Inferior parietal cortex (tissue), 1 donor: ENCODE measurements at regions not wholly inside any gene's neighbourhood (a gene's known extent, or its start where the extent isn't known, plus 50 kb on each side); places are given as distances from the start of the nearest gene placed in this dataset.
"Not testable (repeated sequence)": the region's sequence is repeated elsewhere in the genome, so short reads cannot be mapped to it uniquely, and the experiment has no call there.

ENCODE experiments used
- DNase-seq: peaks from one replicate; pipeline ENCODE4 v3.0.0-alpha.2; 2016; ENCODE audit errors: extremely low spot score

DNA sequence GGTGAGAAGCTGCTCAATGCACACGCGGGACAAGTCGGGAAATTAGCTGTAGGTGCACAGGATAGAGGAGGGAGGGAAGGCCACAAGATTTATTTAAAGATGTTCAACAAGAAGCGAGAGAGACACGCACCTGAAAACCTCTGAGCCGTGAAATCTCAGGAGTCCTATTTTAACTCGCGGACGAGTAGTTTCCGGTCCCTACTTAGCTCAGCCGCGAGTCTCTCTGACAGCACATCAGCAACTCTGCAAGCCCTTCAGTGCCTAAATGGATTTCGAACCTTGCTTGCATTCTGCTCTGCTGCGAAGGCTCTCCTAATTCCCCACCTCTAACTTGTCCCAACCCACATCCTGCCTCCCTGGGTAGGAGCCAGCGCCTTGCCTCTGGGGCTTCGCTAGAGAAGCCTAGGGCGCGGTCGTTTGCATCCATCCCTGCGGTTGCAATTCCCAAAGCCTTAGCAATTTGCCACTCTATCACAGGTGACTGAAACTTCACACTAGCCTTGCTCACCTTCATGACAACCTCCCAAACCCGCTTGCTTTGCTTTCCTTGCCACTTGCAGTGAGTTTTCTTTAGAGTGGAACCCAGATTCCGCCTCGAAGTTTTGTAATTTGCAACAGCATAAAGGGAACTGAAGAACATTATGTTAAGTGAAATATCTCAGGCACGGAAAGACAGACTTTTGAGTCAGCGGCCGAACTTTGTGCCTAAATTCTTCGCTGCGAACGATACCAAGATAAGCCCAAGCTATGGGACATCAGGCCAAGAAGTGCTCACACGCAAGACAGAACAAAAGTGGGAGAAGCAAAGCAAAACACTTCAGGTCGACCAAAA, 202.8 kb downstream of the KDM5D start:
- no peak for DNase-seq

DNA sequence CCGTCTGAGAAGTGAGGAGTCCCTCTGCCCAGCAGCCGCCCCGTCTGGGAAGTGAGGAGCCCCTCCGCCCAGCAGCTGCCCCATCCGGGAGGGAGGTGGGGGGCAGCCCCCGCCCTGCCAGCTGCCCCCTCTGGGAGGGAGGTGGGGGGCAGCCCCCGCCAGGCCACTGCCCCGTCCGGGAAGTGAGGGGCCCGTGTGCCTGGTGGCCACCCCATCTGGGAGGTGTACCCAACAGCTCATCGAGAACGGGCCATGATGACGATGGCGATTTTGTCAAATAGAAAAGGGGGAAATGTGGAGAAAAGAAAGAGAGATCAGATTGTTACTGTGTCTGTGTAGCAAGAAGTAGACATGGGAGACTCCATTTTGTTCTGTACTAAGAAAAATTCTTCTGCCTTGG, 208.8 kb downstream of the KDM5D start:
- not testable (repeated sequence) for DNase-seq

DNA sequence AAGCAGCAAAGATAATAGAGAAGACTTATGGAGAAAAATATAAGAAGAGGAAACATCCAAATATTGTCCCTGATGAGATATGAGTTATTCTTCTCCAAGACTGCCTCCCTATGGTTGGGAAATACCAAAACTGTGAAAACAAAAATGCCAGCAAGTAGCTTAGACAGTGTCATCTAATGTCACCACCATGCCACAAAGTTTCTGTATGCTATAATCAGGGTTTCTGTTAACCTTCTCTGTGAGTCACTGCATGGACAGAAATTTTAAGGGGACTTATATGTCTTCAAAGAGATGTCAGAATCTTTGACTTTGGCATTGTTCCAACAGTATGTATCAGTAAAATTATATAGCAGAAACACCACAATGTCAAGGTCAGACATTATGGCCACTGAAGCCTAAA, 222.6 kb downstream of the KDM5D start:
- DNase-seq: no peak

DNA sequence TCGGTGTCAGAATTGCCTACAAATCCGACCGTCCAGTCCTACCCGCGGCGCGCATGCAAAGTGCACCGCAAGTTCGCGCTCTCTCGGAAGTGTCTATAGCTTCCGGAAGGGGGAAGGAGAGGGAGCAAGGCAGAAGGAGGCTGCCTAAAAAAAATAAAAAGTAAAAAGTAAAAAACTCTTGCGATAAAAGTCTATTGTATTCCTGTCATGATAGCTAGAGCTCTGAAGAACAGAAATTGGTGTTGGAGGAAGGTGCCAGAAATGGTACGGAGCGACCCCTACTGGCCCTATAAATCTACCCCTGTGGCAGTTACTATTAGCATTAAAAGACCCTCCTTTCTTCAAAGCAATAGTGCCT, 241.5 kb downstream of the KDM5D start:
- no peak for DNase-seq

DNA sequence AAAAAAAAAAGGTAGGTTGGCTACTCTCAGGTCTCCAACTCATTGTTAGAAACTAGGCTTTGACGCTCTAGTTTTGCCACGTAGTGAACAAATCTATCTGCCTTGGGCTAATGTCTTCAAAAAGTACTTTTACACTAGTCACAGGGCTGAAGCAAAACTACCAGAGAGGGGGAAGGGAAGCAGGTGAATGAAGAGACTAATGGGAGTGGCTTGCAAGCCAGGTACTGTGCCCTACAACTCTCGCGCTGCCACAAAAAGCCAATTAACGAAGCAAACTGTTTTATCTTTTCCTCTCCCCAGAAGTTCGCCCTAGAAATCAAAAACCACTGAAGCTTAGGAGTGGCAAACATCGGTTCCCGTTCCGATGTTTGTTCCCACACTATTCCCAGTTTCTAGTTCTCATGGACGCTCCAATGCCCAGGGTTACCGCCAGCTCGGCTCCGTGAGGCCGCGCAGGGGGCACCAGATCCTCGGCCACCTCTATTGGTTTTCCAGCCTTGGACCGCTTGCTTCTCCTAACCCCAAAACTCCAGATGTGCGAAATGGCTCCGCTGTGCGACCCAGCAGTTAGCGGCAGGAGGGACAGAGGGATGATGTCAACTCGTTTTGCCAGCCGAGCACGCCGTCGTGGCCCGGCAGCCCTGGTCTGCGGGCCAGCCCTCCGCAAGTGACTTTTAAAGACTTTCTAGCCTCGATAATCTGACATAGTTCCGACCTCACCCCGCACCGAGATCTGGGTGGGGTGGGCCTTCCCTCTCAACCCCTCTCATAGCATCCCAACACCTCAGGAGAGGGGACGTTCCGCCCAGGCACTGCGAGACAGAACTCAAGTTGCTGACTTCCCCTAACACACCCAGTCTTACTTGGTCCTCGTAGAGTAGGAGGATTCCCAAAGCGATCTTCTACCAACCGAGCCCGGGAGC, 242.1 kb downstream of the KDM5D start:
- DNase-seq: no peak

DNA sequence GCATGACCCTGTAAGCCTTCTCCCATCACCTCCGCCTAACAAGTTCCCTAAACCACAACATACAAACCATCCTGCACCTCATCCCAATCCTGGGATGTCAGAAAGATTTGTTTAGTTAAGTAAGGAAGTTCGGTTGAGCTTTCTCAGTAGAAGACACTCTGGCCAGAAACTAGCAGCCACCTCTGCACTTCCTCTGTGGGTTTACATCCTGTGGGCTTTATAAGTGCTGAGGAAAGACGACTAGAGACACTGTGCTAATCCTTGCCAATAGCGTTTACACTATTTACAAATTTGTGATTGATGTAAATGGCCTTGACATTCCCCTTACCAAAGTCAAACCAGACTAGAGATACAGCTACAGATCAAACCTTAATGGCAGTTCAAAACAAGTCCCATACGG, 246.0 kb downstream of the KDM5D start:
- DNase-seq: no peak

DNA sequence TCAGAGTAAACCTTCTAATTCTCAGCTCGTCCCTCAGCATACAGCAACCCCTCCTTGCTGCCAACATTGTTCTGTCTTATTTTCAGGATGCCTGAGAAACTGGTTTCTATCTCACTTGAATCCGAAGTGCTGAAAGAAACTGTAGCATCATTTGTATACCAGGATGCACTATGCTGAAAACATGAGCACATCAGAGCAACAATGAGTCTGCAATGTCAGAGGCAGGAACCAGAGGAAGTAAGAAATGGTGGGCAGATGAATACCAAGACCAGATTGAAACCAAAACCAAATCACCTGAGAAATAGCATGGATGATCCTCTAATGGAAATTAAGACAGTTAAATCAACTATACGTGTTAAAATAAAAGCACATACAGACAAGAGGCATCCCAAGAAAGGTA, 257.0 kb downstream of the KDM5D start:
- no peak for DNase-seq

DNA sequence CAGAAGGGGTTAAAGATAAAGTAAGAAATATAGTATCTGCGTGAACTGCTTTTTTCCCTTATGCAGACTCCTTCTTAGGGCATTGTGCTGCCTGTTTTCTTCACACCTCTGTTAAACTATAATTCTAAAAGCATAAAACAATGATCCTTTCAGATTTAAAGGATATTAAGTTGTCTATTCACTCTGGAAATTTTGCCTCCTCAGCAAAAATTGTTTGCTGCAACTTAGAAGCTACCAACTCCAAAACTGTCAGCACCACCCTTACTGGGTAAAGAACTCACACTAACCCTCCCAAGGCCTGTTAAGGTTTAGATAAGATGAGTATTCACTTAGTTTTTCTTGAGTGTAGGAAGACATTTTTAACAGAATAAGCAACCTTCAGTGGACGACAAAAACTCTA, 259.5 kb downstream of the KDM5D start:
- DNase-seq: no peak

DNA sequence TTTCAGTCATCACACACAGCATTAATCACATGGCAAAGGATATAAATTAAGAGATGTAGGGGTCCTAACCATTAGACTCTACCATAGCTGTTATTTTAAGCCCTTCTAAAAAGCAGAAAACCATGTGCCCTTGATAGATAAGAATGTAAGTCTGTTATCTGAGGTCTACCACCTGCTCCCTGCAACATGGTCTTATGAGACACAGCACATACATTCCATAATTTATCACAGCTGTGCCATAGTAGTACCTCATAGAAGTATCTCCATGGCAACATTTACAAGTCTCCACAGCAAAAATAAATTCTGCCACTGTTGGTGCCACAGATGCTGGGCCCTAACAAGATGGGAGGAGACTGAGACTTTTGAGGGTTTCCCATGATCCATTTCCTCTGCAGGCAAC, 265.4 kb downstream of the KDM5D start:
- DNase-seq: no peak

DNA sequence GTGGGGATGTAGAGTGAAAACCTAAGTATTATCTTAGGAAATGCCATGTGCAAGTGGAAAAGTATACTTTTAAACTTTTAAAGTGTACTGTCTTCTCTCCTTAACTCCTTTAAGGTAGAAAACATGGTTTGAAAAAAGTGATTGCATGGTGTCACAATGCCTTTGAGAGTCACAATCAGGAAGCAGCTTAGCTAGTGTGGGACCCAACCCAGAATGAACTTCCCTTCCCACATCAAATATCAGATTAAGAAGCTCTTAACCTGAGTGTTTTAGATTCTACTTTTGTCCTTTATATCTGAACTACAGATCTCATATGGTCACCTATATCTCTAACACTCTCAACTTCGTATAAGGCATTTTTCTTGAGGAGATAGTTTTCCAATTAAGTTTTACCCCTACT, 266.6 kb downstream of the KDM5D start:
- DNase-seq: no peak

DNA sequence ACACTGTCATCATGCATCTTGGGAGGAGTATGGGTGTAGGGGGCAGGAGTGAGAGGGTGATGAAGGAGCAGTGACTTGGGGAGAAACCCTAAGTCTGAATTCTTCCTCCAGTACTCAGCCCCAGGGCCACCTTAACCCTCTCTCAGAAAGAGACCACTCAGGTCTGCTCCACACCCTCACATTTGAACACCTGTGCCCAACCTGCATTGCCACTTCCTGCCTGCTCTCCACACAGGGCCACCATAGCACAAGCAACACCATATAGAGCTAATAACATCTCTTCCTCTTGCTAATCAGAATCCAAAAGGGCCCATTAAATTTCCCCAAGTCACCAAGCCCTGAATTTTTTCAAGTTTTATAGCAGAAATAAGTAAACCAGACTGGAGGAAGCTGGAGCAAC, 278.7 kb downstream of the KDM5D start:
- no peak for DNase-seq

DNA sequence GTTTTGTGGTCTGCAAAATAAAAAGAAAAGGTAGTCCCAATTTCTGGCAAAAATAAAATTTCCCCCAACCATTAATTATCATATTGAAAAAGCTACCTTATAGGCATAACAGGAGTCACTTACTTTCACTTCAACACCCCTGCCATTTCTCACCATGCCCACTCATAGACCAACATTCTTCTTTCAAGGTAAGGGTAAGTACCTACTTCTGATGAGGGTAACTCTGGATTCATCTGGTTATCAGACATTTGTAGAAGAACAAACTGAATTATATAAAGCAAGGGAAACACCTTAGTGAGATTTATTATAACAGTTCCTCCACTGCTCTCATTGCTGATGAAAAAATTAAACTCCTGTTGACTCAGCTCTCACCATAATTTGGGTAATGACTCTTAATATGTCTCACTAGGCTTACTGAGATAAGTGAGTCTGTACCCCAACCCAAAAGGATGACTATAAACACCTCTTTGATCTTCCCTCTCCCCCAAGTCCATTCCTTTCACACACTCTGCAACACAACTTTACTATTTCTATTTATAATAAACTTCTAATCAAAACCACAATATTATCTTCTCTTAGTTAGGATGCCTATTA, 287.6 kb downstream of the KDM5D start:
- no peak for DNase-seq

DNA sequence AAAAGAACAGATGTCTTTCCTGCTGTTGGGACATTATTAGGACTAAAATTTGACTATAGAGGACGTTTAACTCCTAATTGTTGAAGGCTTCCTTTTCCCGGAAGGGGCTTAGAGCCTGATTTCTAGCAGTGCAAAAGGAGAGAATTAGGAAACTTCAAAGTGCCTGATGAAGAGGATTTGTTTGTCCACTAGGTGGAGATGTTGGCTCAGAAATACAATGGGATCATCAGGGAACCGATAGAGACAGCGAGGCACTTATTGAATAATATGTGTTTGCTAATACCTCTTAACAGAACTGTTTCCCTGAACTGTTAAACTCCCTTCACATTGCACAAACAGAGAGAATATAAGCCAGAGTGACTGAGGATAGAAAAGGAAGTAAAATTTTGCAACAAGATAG, 311.5 kb downstream of the KDM5D start:
- DNase-seq: peak; percentile 57

DNA sequence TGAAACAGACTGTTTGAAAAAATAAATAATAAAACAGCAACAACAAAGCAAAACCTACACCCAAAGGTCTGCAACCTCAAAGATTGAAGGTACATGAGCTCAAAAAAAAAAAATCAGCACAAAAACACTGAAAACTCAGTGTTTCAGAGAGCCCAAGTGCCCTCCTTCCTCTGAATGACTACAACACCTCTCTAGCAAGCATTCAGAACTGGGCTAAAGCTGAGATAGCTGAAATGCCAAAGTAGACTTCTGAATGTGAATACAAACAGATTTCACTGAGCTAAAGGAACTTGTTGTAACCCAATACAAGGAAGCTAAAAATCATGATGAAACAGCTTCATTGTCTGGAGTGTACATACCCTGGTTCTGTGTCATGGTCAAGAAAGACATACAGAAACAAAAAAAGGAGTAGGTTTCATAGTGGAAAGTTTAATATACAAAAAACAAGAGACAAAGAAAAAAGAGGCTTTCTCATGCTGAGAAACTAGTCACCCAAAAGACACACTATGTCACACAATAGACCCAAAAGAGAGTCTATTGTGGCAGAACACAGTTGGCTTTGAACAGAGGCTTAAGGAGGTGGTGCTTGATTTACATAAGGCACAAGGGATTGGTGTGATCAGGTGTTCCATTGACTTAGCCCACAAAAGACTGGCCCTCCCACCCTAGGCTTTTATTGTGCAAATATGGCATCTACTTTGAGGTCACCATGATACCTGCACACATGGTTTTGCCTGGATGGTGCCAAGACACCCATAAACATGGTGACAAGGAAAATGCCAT, 316.6 kb downstream of the KDM5D start:
- no peak for DNase-seq

DNA sequence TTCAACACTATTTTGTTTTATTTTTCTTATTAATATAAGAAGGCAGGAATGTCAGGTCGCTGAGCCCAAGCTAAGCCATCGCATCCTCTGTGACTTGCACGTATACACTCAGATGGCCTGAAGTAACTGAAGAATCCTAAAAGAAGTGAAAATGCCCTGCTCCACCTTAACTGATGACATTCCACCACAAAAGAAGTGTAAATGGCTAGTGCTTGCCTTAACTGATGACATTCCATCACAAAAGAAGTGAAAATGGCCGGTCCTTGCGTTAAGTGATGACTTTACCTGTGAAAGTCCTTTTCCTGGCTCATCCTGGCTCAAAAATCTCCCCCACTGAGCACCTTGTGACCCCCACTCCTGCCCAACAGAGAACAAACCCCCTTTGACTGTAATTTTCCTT, 317.3 kb downstream of the KDM5D start:
- DNase-seq: not testable (repeated sequence)

DNA sequence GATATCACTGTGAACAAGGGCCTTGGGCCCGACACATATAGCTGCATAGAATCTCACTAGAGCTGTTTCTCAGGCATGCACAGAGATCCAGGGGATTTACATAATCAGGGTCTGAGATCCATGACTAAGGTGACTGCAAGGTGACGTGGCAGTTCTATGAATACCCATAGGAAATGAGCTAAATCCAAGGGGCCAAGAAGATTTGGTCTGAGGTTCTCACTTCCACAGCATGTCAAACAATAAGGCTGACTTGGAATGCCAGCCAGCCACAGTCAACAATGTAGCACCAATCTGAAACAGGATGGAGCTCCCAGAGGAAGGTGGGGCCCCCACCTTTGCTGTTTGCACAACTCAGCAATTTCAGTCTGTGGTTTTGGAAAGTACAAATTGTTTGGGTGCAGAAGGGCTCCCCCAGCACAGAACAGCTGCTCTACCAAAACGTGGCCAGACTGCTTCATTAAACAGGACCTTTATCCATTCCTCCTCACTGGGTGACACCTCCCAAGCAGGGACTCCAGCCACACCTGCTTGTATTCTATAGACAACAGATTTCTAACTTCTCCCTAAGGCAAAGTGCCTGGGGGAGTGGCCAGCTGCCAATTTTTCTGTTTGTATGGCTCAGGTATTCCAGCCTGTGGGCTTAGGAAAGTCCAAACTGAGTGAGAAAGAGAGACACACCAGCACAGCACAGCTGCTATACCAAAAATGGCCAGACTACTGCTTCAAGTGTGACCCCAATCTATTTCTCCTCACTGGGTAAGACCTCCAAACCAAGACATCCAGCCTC, 333.4 kb downstream of the KDM5D start:
- DNase-seq: no peak

DNA sequence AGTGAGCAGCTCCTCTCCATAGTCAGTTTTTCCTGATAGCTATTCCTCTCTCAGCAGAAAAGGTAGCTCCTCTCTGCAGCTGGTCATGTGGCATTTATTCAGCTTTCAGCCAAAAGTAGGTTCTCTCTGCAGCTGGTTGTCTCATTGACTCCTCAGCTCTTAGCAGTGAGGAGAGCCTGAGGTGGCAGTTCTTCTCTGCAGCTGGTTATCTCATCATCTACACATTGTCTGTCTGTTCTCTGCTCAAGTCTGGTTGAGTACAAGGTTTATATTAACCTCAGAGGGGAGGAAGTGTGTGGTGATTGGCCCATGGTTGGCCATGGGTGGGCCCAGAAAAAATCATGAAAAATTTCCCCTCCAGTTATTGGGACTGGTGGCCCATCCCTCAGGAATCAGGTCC, 338.3 kb downstream of the KDM5D start:
- DNase-seq: no peak

DNA sequence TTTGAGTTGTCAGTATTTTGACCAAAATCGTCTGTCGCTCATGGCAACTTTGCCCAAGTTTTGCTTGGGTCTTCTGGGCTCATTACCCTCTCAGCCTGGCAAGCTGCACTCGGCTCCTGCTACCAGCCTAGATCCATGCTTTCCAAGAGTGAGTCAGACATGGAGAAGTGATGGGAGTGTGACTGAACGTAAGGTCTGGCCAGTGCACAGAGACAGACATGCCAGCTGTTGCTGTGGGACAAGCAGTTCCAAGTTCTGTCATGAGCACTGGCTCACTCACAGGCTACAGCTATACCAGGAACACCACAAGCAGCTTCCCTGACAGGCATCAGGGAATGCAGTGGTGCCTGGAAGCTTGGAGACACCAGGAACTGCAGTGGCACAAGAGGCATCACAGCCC, 338.9 kb downstream of the KDM5D start:
- peak; percentile 1 for DNase-seq

DNA sequence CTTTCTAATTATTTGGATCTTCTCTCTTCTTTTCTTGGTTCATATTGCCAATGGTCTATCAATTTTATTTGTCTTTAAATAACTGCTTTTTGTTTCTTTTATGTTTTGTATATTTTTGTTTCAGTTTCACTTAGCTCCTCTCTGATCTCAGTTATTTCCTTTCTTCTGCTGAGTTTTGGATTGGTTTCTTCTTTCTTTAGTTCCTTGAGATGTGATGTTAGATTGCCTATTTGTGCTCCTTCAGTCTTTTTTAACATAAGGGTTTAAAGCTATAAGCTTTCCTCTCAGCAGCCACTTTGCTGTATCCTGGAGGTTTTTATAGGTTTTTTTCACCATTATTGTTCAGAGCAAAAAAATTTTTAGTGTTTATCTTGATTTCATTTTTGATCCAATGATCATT, 351.6 kb downstream of the KDM5D start:
- DNase-seq: no peak

DNA sequence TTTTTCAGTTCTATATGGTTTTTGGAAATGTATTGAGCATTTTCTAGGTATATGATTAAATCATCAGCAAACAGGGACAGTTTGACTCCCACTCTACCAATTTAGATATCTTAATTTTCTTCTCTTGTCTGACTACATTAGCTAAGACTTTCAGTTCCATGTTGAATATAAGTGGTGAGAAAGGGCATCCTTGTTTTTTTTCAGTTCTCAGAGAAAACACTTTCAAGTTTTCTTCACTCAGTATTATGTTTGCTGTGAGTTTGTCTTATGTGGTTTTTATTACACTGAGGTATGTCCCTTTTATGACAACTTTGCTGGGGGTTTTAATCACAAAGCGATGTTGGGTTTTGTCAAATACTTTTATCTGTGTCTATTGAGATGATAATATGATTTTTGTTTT, 352.6 kb downstream of the KDM5D start:
- DNase-seq: no peak

DNA sequence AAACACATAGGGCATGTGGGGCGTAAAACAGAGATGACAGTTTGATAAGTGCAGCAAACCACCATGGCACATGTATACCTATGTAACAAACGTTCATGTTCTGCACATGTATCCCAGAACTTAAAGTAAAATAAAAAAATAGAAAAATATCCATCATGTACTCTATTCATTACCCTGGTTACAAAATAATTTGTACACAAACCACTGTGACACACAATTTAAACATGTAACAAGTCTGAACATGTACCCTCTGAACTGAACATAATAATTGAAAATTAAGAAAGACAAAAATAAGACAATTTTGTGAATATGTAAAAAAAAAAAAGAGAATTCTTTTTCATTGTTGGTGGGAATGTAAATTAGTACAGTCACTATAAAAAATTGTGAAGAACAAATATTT, 379.2 kb downstream of the KDM5D start:
- DNase-seq: no peak
